CD4-positive, alpha-beta T cell treated with Interleukin-6 at 100 ng/mL for 8 hours (primary cell): ENCODE measurements at regions not wholly inside any gene's neighbourhood (a gene's known extent, or its start where the extent isn't known, plus 50 kb on each side); places are given as distances from the start of the nearest gene placed in this dataset.

Experiments
- DNase-seq: peaks from one replicate; pipeline ENCODE4 v3.0.0-alpha.2; 2020; ENCODE audit warnings: mixed read lengths, low spot score

- no peak for DNase-seq
Observed at GRCh38 chr5:88396751-88397281, 128.2 kb upstream of the TMEM161B start.

- no peak for DNase-seq
Observed at GRCh38 chr5:88396000-88396535, 127.4 kb upstream of the TMEM161B start.

- no peak for DNase-seq
Observed at GRCh38 chr5:88395264-88395663, 126.6 kb upstream of the TMEM161B start.

GRCh38 chr5:88394536-88395175 is 126.0 kb upstream of the TMEM161B start:
- DNase-seq: no peak

- DNase-seq: no peak
Observed at GRCh38 chr5:88393716-88394535, 125.3 kb upstream of the TMEM161B start.

- DNase-seq: no peak
Observed at GRCh38 chr5:88393042-88393441, 124.4 kb upstream of the TMEM161B start.

- no peak for DNase-seq
Observed at GRCh38 chr5:88391991-88392390, 123.3 kb upstream of the TMEM161B start.

GRCh38 chr5:88391116-88391515 is 122.5 kb upstream of the TMEM161B start:
- DNase-seq: no peak

GRCh38 chr5:88390481-88390880 is 121.8 kb upstream of the TMEM161B start:
- DNase-seq: no peak

GRCh38 chr5:88390096-88390441 is 121.4 kb upstream of the TMEM161B start:
- DNase-seq: no peak

- DNase-seq: no peak
Observed at GRCh38 chr5:88389338-88390095, 120.9 kb upstream of the TMEM161B start.

GRCh38 chr5:88388476-88389337 is 120.1 kb upstream of the TMEM161B start:
- DNase-seq: no peak

- no peak for DNase-seq
Observed at GRCh38 chr5:88384886-88385285, 116.2 kb upstream of the TMEM161B start.

- DNase-seq: no peak
Observed at GRCh38 chr5:88380332-88380731, 111.7 kb upstream of the TMEM161B start.

GRCh38 chr5:88377705-88378656 is 109.3 kb upstream of the TMEM161B start:
- no peak for DNase-seq

GRCh38 chr5:88377240-88377639 is 108.6 kb upstream of the TMEM161B start:
- DNase-seq: no peak

GRCh38 chr5:88376728-88377127 is 108.1 kb upstream of the TMEM161B start:
- no peak for DNase-seq

- no peak for DNase-seq
Observed at GRCh38 chr5:88374391-88374790, 105.7 kb upstream of the TMEM161B start.

- no peak for DNase-seq
Observed at GRCh38 chr5:88370824-88371223, 102.2 kb upstream of the TMEM161B start.

GRCh38 chr5:88368201-88368600 is 99.6 kb upstream of the TMEM161B start:
- no peak for DNase-seq
